Bronchial epithelial cell (primary cell): ENCODE measurements at regions not wholly inside any gene's neighbourhood (a gene's known extent, or its start where the extent isn't known, plus 50 kb on each side); places are given as distances from the start of the nearest gene placed in this dataset.

Source experiments
- DNase-seq: peaks from one replicate; pipeline ENCODE4 v3.0.0-alpha.2; 2010; ENCODE audit warnings: low read depth
- FAIRE-seq: peaks from 2 replicates; lab custom pipeline; 2011; peaks lifted over from hg19 to GRCh38; lab: Jason Lieb, UNC
- H3K27me3 ChIP-seq: 2 replicates; pipeline ENCODE4 v1.5.1; 2011; ENCODE audit warnings: low read length; ENCODE audit not compliant: control insufficient read depth, insufficient read depth
- H3K36me3 ChIP-seq: 2 replicates; pipeline ENCODE4 v1.5.1; 2011; ENCODE audit warnings: low read length; ENCODE audit not compliant: control insufficient read depth, insufficient read depth
- H3K4me3 ChIP-seq: 2 replicates; pipeline ENCODE4 v1.5.1; 2011; ENCODE audit warnings: mild to moderate bottlenecking, low read depth, low read length, control low read depth
- TF ChIP-seq, protein P1 (sequence below): IDR thresholded peaks from 2 replicates; pipeline ENCODE4 v1.5.1; 2011; ENCODE audit warnings: mild to moderate bottlenecking, moderate library complexity, low read length, control low read depth, inconsistent platforms; ENCODE audit not compliant: insufficient read depth, severe bottlenecking

DNA sequence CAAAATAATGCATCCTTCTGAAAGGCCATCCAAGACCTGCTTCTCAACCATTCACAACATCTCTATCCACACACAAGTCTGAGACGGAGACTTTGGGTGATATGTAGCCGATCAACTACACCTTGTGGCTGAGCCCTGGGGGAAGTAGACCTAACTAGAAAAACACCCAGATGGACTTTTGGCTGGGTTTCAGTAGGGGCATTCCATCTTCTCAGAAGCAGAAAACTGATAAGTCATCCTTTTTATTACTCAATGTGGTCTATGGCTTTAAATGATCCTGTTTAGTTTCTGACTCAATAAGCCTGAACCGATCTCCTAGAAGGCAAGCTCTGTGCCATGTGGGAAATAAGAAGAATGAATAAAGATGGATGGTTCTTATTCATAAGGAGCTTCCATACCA is 82.5 kb upstream of the AFF2 start:
- DNase-seq (peak; percentile 45), FAIRE-seq (no peak)
- no peak overlapping the region for H3K4me3 ChIP-seq
- TF ChIP-seq, protein P1, sequence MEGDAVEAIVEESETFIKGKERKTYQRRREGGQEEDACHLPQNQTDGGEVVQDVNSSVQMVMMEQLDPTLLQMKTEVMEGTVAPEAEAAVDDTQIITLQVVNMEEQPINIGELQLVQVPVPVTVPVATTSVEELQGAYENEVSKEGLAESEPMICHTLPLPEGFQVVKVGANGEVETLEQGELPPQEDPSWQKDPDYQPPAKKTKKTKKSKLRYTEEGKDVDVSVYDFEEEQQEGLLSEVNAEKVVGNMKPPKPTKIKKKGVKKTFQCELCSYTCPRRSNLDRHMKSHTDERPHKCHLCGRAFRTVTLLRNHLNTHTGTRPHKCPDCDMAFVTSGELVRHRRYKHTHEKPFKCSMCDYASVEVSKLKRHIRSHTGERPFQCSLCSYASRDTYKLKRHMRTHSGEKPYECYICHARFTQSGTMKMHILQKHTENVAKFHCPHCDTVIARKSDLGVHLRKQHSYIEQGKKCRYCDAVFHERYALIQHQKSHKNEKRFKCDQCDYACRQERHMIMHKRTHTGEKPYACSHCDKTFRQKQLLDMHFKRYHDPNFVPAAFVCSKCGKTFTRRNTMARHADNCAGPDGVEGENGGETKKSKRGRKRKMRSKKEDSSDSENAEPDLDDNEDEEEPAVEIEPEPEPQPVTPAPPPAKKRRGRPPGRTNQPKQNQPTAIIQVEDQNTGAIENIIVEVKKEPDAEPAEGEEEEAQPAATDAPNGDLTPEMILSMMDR: no peak
- no peaks in the 10 kb centered on the region for H3K36me3 ChIP-seq
- H3K27me3 ChIP-seq: no peaks in the 10 kb centered on the region

GRCh38 chrX:148422526-148422925 is 77.9 kb upstream of the AFF2 start:
- H3K36me3 ChIP-seq: no peaks in the 10 kb centered on the region
- no peak overlapping the region for H3K4me3 ChIP-seq
- DNase-seq: peak; percentile 54
- no peaks in the 10 kb centered on the region for H3K27me3 ChIP-seq
- no peak for FAIRE-seq
- TF ChIP-seq, protein P1: no peak

- Histone ChIP-seq H3K27me3 (no peaks in the 10 kb centered on the region), H3K4me3 (no peak overlapping the region), H3K36me3 (no peaks in the 10 kb centered on the region)
- FAIRE-seq (no peak), DNase-seq (no peak)
- TF ChIP-seq, protein P1: no peak
Measured at GRCh38 chrX:148424570-148424969, 75.8 kb upstream of the AFF2 start.

DNA sequence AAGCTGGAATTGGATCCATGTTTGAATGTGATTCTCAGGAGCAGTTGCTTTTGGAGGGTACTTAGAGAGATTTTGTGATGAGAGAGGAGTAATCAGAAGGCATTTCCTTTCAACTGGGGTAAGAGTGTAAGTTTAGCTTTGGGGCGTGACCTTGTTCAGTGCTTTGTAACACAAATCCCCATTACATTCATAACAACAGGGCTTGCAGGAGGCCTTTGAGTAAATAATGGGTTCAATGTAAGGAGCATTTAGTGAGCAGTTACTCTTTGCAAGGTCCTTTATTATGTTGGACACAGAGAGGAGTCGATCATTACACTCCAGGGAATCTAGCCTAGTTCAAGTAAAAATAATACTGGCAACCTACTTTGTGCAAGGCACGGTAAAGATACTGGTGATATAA is 74.0 kb upstream of the AFF2 start:
- FAIRE-seq (no peak), DNase-seq (no peak)
- no peak overlapping the region for H3K4me3 ChIP-seq
- TF ChIP-seq, protein P1: no peak
- H3K27me3 ChIP-seq: no peaks in the 10 kb centered on the region
- no peaks in the 10 kb centered on the region for H3K36me3 ChIP-seq

- Histone ChIP-seq H3K36me3 (no peaks in the 10 kb centered on the region), H3K27me3 (no peaks in the 10 kb centered on the region), H3K4me3 (no peak overlapping the region)
- FAIRE-seq (no peak), DNase-seq (no peak)
- TF ChIP-seq, protein P1: no peak
Measured at GRCh38 chrX:148441387-148441786, 59.0 kb upstream of the AFF2 start.

GRCh38 chrX:148443216-148443615 is 57.2 kb upstream of the AFF2 start:
- Histone ChIP-seq H3K36me3 (no peaks in the 10 kb centered on the region), H3K27me3 (no peaks in the 10 kb centered on the region), H3K4me3 (no peak overlapping the region)
- TF ChIP-seq, protein P1: no peak
- FAIRE-seq (no peak), DNase-seq (no peak)
